WI38 (cell line): ENCODE measurements at regions not wholly inside any gene's neighbourhood (a gene's known extent, or its start where the extent isn't known, plus 50 kb on each side); places are given as distances from the start of the nearest gene placed in this dataset.
"Not testable (repeated sequence)": the region's sequence is repeated elsewhere in the genome, so short reads cannot be mapped to it uniquely, and the experiment has no call there.

Experiments used
- H3K4me3 ChIP-seq: 2 replicates; pipeline ENCODE4 v1.5.1; 2011; ENCODE audit warnings: low read depth, mild to moderate bottlenecking, control low read depth, low read length
- TF ChIP-seq, protein P1 (sequence below): IDR thresholded peaks from 2 replicates; pipeline ENCODE4 v1.5.1; 2012; ENCODE audit warnings: low read depth, mild to moderate bottlenecking, control low read depth, low read length

DNA sequence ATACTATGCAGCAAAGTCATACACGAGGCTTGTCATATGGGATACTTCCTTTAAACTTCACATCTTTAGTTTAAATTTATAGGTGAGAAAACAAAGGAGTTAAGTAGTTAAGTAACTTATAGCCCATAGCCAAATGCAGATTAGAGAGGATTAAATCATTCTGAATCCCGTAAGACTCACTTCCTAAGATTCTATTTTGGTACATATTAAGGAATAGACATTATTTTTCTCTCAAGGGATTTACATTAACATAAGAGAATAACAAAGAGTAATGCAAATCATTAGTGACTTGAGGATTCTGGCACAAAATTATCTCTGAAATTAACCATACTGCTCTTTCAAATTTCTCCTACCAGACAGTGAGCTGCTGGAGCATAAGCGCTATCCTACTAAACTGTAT lies 747.4 kb upstream of the ARPP21 start:
- TF ChIP-seq, protein P1, sequence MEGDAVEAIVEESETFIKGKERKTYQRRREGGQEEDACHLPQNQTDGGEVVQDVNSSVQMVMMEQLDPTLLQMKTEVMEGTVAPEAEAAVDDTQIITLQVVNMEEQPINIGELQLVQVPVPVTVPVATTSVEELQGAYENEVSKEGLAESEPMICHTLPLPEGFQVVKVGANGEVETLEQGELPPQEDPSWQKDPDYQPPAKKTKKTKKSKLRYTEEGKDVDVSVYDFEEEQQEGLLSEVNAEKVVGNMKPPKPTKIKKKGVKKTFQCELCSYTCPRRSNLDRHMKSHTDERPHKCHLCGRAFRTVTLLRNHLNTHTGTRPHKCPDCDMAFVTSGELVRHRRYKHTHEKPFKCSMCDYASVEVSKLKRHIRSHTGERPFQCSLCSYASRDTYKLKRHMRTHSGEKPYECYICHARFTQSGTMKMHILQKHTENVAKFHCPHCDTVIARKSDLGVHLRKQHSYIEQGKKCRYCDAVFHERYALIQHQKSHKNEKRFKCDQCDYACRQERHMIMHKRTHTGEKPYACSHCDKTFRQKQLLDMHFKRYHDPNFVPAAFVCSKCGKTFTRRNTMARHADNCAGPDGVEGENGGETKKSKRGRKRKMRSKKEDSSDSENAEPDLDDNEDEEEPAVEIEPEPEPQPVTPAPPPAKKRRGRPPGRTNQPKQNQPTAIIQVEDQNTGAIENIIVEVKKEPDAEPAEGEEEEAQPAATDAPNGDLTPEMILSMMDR = no peak
- no peak overlapping the region for H3K4me3 ChIP-seq

DNA sequence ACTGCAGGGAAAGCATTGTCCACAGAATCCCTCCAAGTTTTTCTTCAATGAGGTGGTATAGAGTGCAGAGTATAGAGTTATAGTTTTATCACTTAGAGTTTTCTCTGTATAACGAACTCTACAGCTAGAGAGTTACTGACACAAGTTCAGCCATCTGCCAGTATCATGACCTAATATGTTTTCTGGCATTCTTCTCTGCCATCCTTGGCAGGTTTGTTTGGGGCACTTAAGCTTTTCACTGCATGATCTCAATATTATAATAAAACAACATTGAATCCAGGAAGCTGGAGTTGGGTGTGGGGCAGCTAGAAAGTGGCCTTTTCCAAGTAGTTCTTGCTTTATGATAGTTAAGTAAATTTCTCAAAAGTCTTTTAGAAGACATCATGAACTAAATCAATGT lies 743.5 kb upstream of the ARPP21 start:
- TF ChIP-seq, protein P1 = no peak
- no peak overlapping the region for H3K4me3 ChIP-seq

DNA sequence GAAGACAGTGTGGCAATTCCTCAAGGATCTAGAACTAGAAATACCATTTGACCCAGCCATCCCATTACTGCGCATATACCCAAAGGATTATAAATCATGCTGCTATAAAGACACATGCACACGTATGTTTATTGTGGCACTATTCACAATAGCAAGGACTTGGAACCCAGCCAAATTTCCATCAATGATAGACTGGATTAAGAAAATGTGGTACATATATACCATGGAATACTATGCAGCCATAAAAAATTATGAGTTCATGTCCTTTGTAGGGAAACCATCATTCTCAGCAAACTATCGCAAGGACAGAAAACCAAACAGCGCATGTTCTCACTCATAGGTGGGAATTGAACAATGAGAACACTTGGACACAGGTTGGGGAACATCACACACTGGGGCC lies 729.6 kb upstream of the ARPP21 start:
- H3K4me3 ChIP-seq = not testable (repeated sequence)

DNA sequence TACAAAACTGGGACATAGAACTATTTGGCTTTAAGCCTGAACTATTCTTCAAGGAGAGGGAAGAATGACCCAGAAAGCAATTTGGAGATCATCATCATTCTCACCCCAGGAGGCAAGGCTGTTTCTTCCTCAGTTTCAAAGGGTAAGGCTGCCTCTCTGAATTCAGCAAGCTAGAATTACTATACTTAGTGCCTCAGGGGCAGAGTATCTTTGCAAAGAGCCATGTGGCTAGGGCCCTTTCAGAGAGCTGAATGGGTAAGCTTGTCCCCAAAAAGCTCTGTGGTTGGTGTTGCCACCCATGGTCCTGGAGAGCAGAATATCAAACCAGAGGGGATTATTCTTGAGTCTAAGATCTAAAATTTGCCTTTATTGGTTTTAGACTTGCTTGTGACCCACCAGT lies 720.3 kb upstream of the ARPP21 start:
- H3K4me3 ChIP-seq = no peak overlapping the region
- TF ChIP-seq, protein P1 = no peak

DNA sequence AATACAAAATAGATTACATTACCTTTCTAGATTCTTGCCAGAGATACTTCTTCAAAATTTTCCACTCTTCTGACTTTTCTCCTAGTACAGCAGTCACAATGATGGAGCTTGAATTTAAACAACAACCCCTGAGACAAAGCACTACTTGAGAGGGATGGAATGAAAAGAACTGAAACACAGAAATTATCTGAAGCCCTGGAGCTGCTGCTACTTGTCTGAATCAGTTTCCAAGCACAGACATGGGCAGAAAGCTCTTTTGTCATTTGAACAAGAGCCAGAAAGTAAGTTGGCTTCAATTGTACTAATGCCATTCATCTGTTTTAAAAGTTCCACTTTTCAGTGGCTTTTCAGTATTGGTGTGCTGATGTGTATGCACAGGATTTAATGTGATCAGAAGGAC lies 718.5 kb upstream of the ARPP21 start:
- H3K4me3 ChIP-seq = no peak overlapping the region
- TF ChIP-seq, protein P1 = no peak

DNA sequence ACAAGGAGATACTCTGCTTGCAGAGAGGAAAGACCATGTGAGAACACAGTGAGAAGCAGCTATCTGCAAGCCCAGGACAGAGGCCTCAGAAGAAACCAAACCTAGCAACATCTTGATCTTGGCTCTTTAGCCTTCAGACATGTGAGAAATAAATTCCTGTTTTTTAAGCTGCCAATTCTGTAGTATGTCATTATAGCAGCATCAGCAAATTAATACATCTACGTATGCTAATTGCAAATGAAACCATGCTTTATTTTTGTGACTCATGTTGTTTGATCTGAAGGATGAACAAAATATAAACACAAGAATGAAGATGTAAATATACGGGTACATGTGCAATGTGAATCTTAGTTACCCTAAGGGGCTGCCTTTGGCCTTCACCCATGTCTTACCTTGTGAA lies 714.4 kb upstream of the ARPP21 start:
- TF ChIP-seq, protein P1 = no peak
- H3K4me3 ChIP-seq = no peak overlapping the region

DNA sequence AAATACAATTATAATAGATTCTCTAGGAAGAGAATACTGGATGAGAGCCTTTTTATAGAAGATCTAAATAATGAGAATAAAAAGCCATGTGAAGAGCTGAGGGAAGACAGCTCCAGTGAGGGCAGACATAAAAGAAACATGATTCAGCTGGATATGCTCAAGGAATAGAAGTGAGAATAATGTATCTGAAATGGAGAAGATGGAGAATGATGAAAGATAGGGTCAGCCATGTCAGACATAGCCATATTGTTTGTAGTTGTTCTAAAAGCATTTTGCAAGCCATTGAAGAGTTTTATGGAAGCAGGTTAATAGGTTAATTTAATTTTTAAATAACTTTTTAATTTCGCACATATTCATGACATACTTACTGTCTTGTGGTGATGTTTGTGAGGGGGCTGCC lies 713.5 kb upstream of the ARPP21 start:
- TF ChIP-seq, protein P1 = no peak

DNA sequence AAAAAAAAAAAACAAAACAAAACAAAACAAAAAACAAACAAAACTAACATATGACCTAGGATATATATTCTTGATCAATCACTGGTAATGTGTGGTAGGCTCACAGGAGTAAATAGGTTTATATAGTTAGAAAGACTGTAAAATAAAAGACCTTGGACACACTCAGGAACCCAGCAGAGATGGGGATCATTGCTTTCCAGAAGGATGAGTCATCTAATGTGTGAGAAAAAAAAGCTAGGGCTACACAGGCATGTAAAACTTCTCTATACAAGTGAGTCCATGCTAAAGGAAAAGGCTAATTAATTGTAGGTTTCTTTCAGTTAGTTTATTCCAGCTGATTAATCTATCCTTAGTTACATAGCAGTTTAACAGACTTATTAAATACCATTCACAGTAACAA lies 710.3 kb upstream of the ARPP21 start:
- H3K4me3 ChIP-seq = no peak overlapping the region
- TF ChIP-seq, protein P1 = no peak

More for the DNA sequence above, 713.5 kb upstream of the ARPP21 start:
- no peak overlapping the region for H3K4me3 ChIP-seq
